OCI-LY1 (cell line): ENCODE measurements at regions not wholly inside any gene's neighbourhood (a gene's known extent, or its start where the extent isn't known, plus 50 kb on each side); places are given as distances from the start of the nearest gene placed in this dataset.

Experiments used
- EZH2 ChIP-seq: fragments of 200-600 bp; sonication (generic), shearing (Covaris generic); IDR thresholded peaks from 2 replicates; pipeline ENCODE4 v1.8.0; 2017; ENCODE audit warnings: borderline replicate concordance, mixed run types, mild to moderate bottlenecking, antibody characterized with exemption, low read length, moderate library complexity, mixed read lengths
- TF ChIP-seq, protein P1 (sequence below): fragments of 200-600 bp; sonication (generic), shearing (Covaris generic); IDR thresholded peaks from 2 replicates; pipeline ENCODE4 v1.5.1; 2017; ENCODE audit warnings: mild to moderate bottlenecking, antibody characterized with exemption, low read length, moderate library complexity, mixed read lengths

- TF ChIP-seq, protein P1, sequence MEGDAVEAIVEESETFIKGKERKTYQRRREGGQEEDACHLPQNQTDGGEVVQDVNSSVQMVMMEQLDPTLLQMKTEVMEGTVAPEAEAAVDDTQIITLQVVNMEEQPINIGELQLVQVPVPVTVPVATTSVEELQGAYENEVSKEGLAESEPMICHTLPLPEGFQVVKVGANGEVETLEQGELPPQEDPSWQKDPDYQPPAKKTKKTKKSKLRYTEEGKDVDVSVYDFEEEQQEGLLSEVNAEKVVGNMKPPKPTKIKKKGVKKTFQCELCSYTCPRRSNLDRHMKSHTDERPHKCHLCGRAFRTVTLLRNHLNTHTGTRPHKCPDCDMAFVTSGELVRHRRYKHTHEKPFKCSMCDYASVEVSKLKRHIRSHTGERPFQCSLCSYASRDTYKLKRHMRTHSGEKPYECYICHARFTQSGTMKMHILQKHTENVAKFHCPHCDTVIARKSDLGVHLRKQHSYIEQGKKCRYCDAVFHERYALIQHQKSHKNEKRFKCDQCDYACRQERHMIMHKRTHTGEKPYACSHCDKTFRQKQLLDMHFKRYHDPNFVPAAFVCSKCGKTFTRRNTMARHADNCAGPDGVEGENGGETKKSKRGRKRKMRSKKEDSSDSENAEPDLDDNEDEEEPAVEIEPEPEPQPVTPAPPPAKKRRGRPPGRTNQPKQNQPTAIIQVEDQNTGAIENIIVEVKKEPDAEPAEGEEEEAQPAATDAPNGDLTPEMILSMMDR = no peak
- TF ChIP-seq EZH2 = no peak
Observed at GRCh38 chr10:30708234-30708633, 78.7 kb upstream of the LYZL2 start.
